GM12874 (cell line): ENCODE measurements at regions not wholly inside any gene's neighbourhood (a gene's known extent, or its start where the extent isn't known, plus 50 kb on each side); places are given as distances from the start of the nearest gene placed in this dataset.

Source experiments
- TF ChIP-seq, protein P1 (sequence below): IDR thresholded peaks from 2 replicates; pipeline ENCODE4 v1.5.1; 2011; ENCODE audit warnings: low read depth, mild to moderate bottlenecking, control low read depth, low read length, moderate library complexity; ENCODE audit not compliant: insufficient read depth

DNA sequence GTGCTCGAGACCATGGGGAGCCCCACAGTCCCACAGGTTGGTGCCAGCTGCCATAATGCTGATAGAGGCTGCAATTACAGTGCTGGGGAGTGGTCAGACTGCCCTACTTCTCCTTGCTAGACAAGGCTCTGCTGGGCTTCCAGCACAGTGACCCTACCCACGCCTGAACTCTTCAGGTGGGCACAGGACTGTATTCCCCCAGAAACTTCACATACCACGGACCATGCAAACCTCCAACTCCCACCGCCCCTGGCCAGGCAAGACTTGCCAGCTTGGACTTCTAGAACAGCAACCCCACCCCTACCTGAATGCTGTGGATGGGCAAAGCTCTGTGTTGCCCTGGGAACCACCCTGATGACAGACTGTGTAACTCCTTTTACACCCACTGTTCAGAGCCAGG, 885.3 kb downstream of the SI start:
- TF ChIP-seq, protein P1, sequence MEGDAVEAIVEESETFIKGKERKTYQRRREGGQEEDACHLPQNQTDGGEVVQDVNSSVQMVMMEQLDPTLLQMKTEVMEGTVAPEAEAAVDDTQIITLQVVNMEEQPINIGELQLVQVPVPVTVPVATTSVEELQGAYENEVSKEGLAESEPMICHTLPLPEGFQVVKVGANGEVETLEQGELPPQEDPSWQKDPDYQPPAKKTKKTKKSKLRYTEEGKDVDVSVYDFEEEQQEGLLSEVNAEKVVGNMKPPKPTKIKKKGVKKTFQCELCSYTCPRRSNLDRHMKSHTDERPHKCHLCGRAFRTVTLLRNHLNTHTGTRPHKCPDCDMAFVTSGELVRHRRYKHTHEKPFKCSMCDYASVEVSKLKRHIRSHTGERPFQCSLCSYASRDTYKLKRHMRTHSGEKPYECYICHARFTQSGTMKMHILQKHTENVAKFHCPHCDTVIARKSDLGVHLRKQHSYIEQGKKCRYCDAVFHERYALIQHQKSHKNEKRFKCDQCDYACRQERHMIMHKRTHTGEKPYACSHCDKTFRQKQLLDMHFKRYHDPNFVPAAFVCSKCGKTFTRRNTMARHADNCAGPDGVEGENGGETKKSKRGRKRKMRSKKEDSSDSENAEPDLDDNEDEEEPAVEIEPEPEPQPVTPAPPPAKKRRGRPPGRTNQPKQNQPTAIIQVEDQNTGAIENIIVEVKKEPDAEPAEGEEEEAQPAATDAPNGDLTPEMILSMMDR: no peak

DNA sequence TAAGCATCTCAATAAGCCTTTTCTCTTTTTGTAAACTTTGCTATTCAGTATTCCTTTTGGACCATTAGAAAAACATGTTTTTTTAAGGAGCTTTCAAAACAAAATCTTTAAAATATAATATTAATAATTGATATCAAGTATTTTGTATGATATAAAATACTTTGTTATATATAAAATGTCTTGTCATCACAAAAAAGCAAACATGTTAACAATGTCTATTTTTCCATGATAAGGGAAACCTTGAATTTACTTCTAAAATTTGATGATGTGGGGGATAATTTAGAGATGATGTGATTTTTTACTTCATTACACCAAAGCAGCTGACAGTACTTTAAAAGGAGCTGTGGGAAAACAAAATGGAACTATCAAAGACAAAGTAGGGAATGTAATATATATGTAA, 887.7 kb downstream of the SI start:
- TF ChIP-seq, protein P1: no peak

DNA sequence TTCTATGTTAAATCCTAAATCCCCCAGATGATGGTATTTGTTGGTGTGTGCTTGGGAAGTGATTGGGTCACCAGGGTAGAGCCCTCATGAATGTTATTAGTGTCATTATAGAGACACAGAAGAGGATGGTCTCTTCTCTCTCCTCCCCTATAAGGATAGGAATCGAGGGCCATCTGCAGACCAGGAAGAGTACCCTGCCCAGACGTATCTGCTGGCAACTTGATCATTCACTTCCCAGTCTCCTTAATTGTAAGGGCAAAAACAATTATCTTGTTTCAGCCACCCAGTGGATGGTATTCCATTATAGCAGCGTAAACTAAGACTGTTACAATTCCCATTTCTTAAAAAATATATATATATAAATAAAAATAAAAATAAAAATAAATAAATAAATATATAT, 892.2 kb downstream of the SI start:
- TF ChIP-seq, protein P1: no peak

DNA sequence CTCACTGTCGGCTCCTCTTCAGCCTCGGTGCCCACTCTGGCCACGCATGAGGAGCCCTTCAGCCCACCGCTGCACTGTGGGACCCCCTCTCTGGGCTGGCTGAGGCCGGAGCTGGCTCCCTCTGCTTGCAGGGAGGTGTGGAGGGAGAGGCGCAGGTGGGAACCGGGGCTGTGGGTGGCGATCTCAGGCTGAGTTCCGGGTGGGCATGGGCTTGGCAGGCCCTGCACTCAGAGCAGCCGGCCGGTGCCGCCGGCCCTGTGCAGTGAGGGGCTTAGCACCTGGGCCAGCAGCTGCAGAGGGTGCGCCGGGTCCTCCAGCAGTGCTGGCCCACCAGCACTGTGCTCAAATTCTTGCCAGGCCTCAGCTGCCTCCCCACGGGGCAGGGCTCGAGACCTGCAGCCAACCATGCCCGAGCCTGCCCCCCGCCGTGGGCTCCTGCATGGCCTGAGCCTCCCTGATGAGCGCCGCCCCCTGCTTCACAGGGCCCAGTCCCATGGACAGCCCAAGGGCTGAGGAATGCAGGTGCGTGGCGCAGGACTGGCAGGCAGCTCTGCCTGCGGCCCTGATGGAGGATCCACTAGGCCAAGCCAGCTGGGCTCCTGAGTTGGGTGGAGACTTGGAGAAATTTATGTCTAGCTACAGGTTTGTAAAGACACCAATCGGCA, 899.1 kb downstream of the SI start:
- TF ChIP-seq, protein P1: no peak

DNA sequence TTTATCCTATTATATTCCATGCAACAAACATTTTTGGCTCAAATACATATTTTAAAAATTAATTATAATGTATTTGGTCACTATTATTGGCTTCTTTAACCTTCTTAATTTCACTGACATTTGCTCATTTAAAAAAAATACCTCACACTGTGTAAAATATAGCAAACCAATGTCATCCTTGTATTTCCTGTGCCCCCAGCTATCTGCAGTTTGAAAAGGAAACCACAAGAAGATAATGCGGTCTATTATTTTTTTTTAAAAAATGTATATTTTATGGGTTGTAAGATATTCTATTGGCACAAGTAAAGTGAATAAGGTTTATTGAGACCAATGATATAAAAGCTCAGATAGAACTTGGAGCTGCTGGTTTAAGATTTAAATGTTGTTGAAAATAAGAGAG, 904.2 kb downstream of the SI start:
- TF ChIP-seq, protein P1: no peak

DNA sequence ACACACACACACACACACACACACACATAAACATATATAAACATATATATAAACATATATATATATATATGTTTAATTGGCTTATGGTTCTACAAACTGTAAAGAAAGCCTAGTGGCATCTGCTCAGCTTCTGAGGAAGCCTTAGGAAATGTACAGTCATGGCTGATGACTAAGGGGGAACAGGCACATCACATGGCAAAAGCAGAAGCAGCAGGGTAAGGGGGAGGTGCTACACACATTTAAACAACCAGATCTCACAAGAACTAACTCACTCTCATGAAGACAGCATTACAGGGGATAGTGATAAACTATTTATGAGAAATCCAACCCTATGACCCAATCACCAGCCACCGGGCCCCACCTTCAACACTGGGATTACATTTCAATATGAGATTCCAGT, 922.9 kb downstream of the SI start:
- TF ChIP-seq, protein P1: no peak

DNA sequence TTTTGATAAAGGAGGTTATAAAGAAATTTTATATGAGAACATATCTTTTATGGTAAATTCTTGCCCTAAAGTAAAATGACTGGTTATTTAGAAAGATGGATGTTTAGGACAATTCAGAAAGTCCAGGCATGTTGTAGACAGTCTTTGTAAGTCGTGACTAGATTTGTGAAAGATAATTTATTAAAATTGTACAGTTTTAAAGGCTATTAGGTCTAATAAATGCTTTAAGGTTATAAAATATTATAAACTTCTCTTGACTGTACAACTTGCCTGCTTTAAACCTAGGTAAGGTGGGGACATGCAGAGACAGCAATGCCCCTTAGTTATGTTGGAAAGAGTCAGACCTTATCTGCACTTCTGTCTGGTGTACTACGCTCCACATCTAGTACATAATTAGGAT, 933.5 kb downstream of the SI start:
- TF ChIP-seq, protein P1: no peak
